Lung (tissue), 11 donors: ENCODE measurements at regions not wholly inside any gene's neighbourhood (a gene's known extent, or its start where the extent isn't known, plus 50 kb on each side); places are given as distances from the start of the nearest gene placed in this dataset.

ENCODE experiments used
- ATAC-seq: fragments of 200-7000 bp; cut with Tn5 transposase; one replicate; pipeline ENCODE4 v1.9.1; 2020; ENCODE audit warnings: moderate number of reproducible peaks; ENCODE audit not compliant: insufficient read depth, low FRiP score
- DNase-seq, 3 donors: peaks; one replicate each; pipeline ENCODE4 v3.0.0-alpha.2; 2013 to 2017
- H3K27ac ChIP-seq, 2 donors: one replicate each; pipeline ENCODE4 v1.5.1; 2013; ENCODE audit warnings: mild to moderate bottlenecking in 2 of 2, moderate library complexity in 2 of 2, control low read depth in 1 of 2, inconsistent platforms in 1 of 2, low read depth in 1 of 2, low read length in 1 of 2
- H3K27me3 ChIP-seq, 3 donors: one replicate each; pipeline ENCODE4 v1.5.1; 2013; ENCODE audit warnings: low read length in 2 of 3; ENCODE audit not compliant: control insufficient read depth in 3 of 3, insufficient read depth in 3 of 3
- H3K36me3 ChIP-seq, 4 donors: one replicate each; pipeline ENCODE4 v1.5.1; 2013; ENCODE audit warnings: low read length in 4 of 4, mild to moderate bottlenecking in 1 of 4, moderate library complexity in 1 of 4; ENCODE audit not compliant: control insufficient read depth in 4 of 4, insufficient read depth in 4 of 4
- H3K4me1 ChIP-seq, 5 donors: one replicate each; pipeline ENCODE4 v1.5.1; 2013; ENCODE audit warnings: low read length in 5 of 5, mild to moderate bottlenecking in 2 of 5, moderate library complexity in 1 of 5; ENCODE audit not compliant: control insufficient read depth in 5 of 5, insufficient read depth in 5 of 5
- H3K4me3 ChIP-seq: one replicate; pipeline ENCODE4 v1.5.1; 2013; ENCODE audit warnings: mild to moderate bottlenecking, control low read depth, moderate library complexity
- H3K9ac ChIP-seq, 2 donors: one replicate each; pipeline ENCODE4 v1.5.1; 2013; ENCODE audit warnings: low read length in 2 of 2, control low read depth in 1 of 2; ENCODE audit not compliant: insufficient read depth in 1 of 2
- H3K9me3 ChIP-seq, 4 donors: one replicate each; pipeline ENCODE4 v1.5.1; 2013; ENCODE audit warnings: low read length in 3 of 4, mild to moderate bottlenecking in 1 of 4, moderate library complexity in 1 of 4; ENCODE audit not compliant: control insufficient read depth in 4 of 4, insufficient read depth in 3 of 4
- CTCF ChIP-seq: IDR thresholded peaks from 2 replicates; pipeline ENCODE4 v1.5.1; 2012; ENCODE audit warnings: mild to moderate bottlenecking; ENCODE audit errors: control extremely low read depth, extremely low read depth
- WGBS, 2 donors: extraction: QIAGEN DNeasy Blood & Tissue Kit; methylation state at CpG; one replicate each; pipeline ENCODE4 v1.1.7; 2013; 5-methylcytosine and 5-hydroxymethylcytosine counted together
- donor health status: control.
- donor health status: control.
- donor health status: Bipolar disorder and iron deficiency.
- donor health status: healthy.
- donor health status: DM: yes; HTN: yes; CAD: no.

- 86 to 87% methylated on average over 4 of the region's 4 CpGs for WGBS, 2 donors
- H3K4me1 ChIP-seq: no peaks in the 10 kb centered on the region
- H3K27ac ChIP-seq: no peak overlapping the region
Observed at GRCh38 chr5:101036778-101037177, 133.7 kb upstream of the ST8SIA4 start.

GRCh38 chr5:101035425-101035824 lies 132.3 kb upstream of the ST8SIA4 start:
- Histone ChIP-seq H3K27ac (no peak overlapping the region), H3K4me3 (no peak overlapping the region), H3K9me3 (no peaks in the 10 kb centered on the region), H3K9ac (no peak overlapping the region), H3K36me3 (no peaks in the 10 kb centered on the region), H3K27me3 (no peaks in the 10 kb centered on the region), H3K4me1 (no peaks in the 10 kb centered on the region)
- no peak for TF ChIP-seq CTCF
- 97 to 99% methylated on average over 3 of the region's 3 CpGs for WGBS, 2 donors
- ATAC-seq (no peak), DNase-seq (no peak)

More at GRCh38 chr5:101036778-101037177, 133.7 kb upstream of the ST8SIA4 start:
- Histone ChIP-seq H3K9me3 (no peaks in the 10 kb centered on the region), H3K4me3 (no peak overlapping the region), H3K27me3 (no peaks in the 10 kb centered on the region), H3K36me3 (no peaks in the 10 kb centered on the region), H3K9ac (no peak overlapping the region)
- no peak for DNase-seq
- no peak for TF ChIP-seq CTCF
- no peak for ATAC-seq

GRCh38 chr5:101024299-101024698 lies 121.2 kb upstream of the ST8SIA4 start:
- no peak for TF ChIP-seq CTCF
- no peak overlapping the region for H3K9ac ChIP-seq
- H3K4me1 ChIP-seq: no peaks in the 10 kb centered on the region
- H3K27me3 ChIP-seq: no peaks in the 10 kb centered on the region
- no peaks in the 10 kb centered on the region for H3K9me3 ChIP-seq
- DNase-seq: no peak
- no peak overlapping the region for H3K4me3 ChIP-seq
- H3K27ac ChIP-seq: no peak overlapping the region
- WGBS, 2 donors: 75 to 86% methylated on average over 2 of the region's 2 CpGs
- H3K36me3 ChIP-seq: no peaks in the 10 kb centered on the region
- no peak for ATAC-seq

- DNase-seq (no peak), ATAC-seq (no peak)
- Histone ChIP-seq H3K36me3 (no peaks in the 10 kb centered on the region), H3K9ac (no peak overlapping the region), H3K4me3 (no peak overlapping the region), H3K27me3 (no peaks in the 10 kb centered on the region), H3K4me1 (no peaks in the 10 kb centered on the region), H3K9me3 (no peaks in the 10 kb centered on the region), H3K27ac (no peak overlapping the region)
- no peak for TF ChIP-seq CTCF
- 61 to 65% methylated on average over 1 of the region's 1 CpG for WGBS, 2 donors
Observed at GRCh38 chr5:101018299-101018698, 115.2 kb upstream of the ST8SIA4 start.
